Fibroblast of villous mesenchyme (primary cell): ENCODE measurements at regions not wholly inside any gene's neighbourhood (a gene's known extent, or its start where the extent isn't known, plus 50 kb on each side); places are given as distances from the start of the nearest gene placed in this dataset.

Source experiments
- DNase-seq: peaks from one replicate; pipeline ENCODE4 v3.0.0-alpha.2; 2010; ENCODE audit warnings: low read depth
- H3K4me3 ChIP-seq: 2 replicates; pipeline ENCODE4 v1.5.1; 2011; ENCODE audit warnings: low read depth, mild to moderate bottlenecking, low read length
- TF ChIP-seq, protein P1 (sequence below): IDR thresholded peaks from 2 replicates; pipeline ENCODE4 v1.5.1; 2012; ENCODE audit warnings: low read depth, mild to moderate bottlenecking, low read length; ENCODE audit not compliant: insufficient read depth

DNA sequence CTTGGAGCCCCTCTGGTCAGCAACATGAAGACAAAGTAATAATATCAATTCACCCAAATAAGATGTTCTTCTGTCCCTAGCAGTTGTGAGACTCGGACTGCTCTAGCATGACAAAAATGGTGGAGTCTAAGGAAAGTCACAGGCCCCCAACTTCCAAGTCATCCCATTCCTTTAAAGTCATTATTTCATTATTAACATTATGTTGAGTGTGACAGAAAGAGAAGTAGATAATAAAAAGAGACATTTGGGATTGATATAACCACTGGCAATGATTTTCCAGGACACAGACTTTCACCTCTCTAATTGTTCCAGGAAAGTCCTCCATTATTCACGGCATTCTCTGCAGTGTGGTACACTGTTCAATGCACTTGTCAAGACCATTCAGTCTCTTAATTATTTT is 1533.0 kb upstream of the TENM4 start:
- DNase-seq = no peak
- TF ChIP-seq, protein P1, sequence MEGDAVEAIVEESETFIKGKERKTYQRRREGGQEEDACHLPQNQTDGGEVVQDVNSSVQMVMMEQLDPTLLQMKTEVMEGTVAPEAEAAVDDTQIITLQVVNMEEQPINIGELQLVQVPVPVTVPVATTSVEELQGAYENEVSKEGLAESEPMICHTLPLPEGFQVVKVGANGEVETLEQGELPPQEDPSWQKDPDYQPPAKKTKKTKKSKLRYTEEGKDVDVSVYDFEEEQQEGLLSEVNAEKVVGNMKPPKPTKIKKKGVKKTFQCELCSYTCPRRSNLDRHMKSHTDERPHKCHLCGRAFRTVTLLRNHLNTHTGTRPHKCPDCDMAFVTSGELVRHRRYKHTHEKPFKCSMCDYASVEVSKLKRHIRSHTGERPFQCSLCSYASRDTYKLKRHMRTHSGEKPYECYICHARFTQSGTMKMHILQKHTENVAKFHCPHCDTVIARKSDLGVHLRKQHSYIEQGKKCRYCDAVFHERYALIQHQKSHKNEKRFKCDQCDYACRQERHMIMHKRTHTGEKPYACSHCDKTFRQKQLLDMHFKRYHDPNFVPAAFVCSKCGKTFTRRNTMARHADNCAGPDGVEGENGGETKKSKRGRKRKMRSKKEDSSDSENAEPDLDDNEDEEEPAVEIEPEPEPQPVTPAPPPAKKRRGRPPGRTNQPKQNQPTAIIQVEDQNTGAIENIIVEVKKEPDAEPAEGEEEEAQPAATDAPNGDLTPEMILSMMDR = no peak
- H3K4me3 ChIP-seq = no peak overlapping the region

DNA sequence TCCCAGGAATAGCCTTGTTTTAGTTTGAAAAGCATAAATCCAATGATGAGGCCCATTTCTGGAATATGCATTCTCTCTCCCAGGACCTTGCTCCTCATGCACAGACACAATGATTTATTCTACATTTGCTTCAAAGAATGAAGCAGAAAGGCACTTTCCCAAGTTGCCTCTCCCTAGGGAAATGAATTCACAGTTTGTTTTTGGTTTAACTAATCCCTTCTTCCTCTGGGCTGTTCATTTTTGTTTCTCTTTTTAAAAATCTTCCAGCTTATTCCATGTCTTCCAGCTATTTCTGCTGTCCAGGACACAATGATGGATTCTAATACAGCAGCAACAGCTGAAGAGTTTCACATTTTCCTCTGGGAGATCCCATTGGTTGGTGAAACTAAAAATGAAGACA is 1529.2 kb upstream of the TENM4 start:
- TF ChIP-seq, protein P1 = no peak
- no peak overlapping the region for H3K4me3 ChIP-seq
- DNase-seq = peak; percentile 7

DNA sequence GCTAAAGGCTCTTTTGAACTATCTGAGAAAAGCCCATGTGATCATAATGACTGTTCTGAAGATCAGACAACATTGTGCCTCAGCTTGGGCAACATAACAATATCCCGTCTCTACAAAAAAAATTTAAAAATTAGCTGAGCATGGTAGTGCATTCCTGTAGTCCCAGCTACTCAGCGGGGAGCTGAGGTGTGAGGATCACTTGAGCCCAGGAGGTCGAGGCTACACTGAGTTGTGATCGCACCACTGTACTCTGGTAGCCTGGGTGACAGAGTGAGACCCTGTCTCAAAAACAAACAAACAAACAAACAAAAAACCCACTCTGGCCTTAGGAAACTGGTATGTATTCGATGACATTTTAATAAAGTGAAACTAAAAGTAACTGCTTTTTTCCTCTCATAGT is 1526.8 kb upstream of the TENM4 start:
- DNase-seq = no peak
- peak overlapping the region; percentile 14 for H3K4me3 ChIP-seq
- TF ChIP-seq, protein P1 = no peak

DNA sequence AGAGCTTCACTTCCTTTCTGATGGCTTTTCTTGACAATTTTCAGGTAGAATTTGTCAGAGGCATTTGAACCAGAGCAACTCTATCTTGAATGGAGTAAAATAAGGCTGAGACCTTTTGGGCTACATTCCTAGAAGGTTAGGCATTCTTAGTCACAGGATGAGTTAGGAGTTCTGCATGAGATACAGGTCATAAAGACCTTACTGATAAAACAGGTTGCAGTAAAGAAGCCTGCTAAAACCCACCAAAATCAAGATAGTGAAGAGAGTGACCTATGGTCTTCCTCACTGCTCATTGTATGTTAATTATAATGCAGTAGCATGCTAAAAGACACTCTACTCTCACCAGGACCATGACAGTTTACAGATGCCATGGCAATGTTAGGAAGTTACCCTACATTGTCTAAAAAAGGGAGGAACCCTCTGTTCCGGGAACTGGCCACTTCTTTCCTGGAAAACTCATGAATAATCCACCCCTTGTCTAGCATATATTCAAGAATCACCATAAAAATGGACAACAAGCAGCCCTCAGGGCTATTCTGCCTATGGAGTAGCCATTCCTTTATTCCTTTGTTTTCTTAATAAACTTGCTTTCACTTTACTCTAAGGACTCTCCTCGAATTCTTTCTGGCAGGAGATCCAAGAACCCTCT is 1519.7 kb upstream of the TENM4 start:
- DNase-seq = no peak
- H3K4me3 ChIP-seq = no peak overlapping the region
- TF ChIP-seq, protein P1 = no peak

DNA sequence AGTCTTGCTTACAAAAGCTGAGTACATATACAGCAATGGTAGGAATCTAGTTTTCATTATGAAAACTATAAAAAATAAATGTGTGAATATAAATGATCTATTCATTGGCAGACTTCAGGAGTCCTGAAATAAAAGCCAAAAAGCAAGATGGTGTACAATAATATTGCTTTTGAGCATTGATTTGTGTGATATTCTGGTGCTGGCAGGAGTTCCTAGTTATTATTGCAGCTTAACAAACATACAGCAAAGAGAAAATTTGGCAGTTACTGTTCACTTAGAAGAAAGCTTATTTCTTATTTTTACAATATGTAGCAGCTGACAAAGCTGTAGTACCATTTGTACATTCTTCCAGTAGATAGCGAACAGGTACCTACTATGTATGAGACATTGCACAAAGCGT is 1518.9 kb upstream of the TENM4 start:
- TF ChIP-seq, protein P1 = no peak
- DNase-seq = no peak
- no peak overlapping the region for H3K4me3 ChIP-seq

DNA sequence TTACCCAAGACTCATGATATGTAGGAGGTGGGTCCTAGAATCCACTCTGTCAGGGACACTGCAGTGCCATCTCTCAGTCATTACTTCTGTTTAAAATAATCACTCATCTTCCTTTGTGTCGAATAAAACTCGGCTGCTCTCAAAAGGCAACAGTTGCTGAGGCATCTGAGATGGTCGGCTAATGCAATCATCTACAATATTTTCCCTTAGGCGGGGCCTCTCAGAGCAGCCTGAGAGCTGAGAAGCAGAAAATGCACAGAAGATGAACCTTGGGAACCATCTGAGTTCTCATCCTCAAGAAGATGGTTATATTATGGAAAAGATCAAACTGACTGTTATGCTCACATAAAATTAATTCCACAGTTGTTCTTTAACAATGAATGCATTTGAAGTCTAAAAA is 1518.2 kb upstream of the TENM4 start:
- H3K4me3 ChIP-seq = no peak overlapping the region
- DNase-seq = no peak
- TF ChIP-seq, protein P1 = no peak

DNA sequence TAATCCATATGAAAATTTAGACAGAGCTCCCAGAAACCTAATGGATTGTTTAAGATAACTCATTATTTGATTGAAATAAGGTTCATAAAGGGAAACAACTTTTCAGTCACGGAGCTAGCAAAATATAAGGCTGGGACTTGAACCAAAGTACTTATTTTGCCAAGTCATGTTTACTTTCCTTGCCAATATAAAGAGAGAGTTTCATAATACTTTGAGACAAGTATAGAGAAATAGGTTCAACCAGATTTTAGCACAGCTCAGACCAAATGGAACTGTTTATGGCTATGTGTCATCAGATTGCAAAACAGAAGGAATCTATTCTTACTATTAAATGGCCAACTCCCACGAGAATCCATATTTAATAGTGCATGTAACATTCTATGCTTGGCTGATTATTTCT is 1517.5 kb upstream of the TENM4 start:
- H3K4me3 ChIP-seq = no peak overlapping the region
- TF ChIP-seq, protein P1 = no peak
- DNase-seq = peak; percentile 69
